ENCODE measurements at regions not wholly inside any gene's neighbourhood (a gene's known extent, or its start where the extent isn't known, plus 50 kb on each side); places are given as distances from the start of the nearest gene placed in this dataset.

GRCh38 chr2:81589406-81589805 lies 1284.9 kb upstream of the LRRTM1 start:
- no peak for DNase-seq

GRCh38 chr2:81583311-81584108 lies 1279.0 kb upstream of the LRRTM1 start:
- DNase-seq = no peak

GRCh38 chr2:81576713-81577112 lies 1272.2 kb upstream of the LRRTM1 start:
- no peak for DNase-seq

GRCh38 chr2:81551040-81551634 lies 1246.6 kb upstream of the LRRTM1 start:
- no peak for DNase-seq

- no peak for DNase-seq
Observed at GRCh38 chr2:81550277-81550676, 1245.7 kb upstream of the LRRTM1 start.

GRCh38 chr2:81549646-81550045 lies 1245.1 kb upstream of the LRRTM1 start:
- DNase-seq = no peak

- no peak for DNase-seq
Observed at GRCh38 chr2:81545626-81546025, 1241.1 kb upstream of the LRRTM1 start.

- no peak for DNase-seq
Observed at GRCh38 chr2:81542119-81542518, 1237.6 kb upstream of the LRRTM1 start.

GRCh38 chr2:81529944-81530343 lies 1225.4 kb upstream of the LRRTM1 start:
- no peak for DNase-seq

- no peak for DNase-seq
Observed at GRCh38 chr2:81528852-81529480, 1224.4 kb upstream of the LRRTM1 start.

GRCh38 chr2:81523344-81523743 lies 1218.8 kb upstream of the LRRTM1 start:
- DNase-seq = no peak

GRCh38 chr2:81513328-81513727 lies 1208.8 kb upstream of the LRRTM1 start:
- no peak for DNase-seq

- no peak for DNase-seq
Observed at GRCh38 chr2:81505586-81505985, 1201.0 kb upstream of the LRRTM1 start.

GRCh38 chr2:81495556-81495955 lies 1191.0 kb upstream of the LRRTM1 start:
- no peak for DNase-seq

GRCh38 chr2:81483254-81483653 lies 1178.7 kb upstream of the LRRTM1 start:
- no peak for DNase-seq

- DNase-seq = no peak
Observed at GRCh38 chr2:81481994-81482368, 1177.4 kb upstream of the LRRTM1 start.

GRCh38 chr2:81481242-81481993 lies 1176.9 kb upstream of the LRRTM1 start:
- DNase-seq = no peak

GRCh38 chr2:81467096-81467495 lies 1162.5 kb upstream of the LRRTM1 start:
- no peak for DNase-seq

GRCh38 chr2:81462420-81462819 lies 1157.9 kb upstream of the LRRTM1 start:
- no peak for DNase-seq

- DNase-seq = no peak
Observed at GRCh38 chr2:81445176-81445575, 1140.6 kb upstream of the LRRTM1 start.

GRCh38 chr2:81437456-81438000 lies 1133.0 kb upstream of the LRRTM1 start:
- DNase-seq = no peak

GRCh38 chr2:81436256-81436655 lies 1131.7 kb upstream of the LRRTM1 start:
- DNase-seq = no peak

- DNase-seq = no peak
Observed at GRCh38 chr2:81412681-81413080, 1108.1 kb upstream of the LRRTM1 start.

Measured in stimulated activated CD4-positive, alpha-beta T cell treated with anti-CD3 and anti-CD28 coated beads, Interleukin-2, amount 100 ng/mL, for 48 hours (primary cell).